ENCODE measurements at regions not wholly inside any gene's neighbourhood (a gene's known extent, or its start where the extent isn't known, plus 50 kb on each side); places are given as distances from the start of the nearest gene placed in this dataset.

DNA sequence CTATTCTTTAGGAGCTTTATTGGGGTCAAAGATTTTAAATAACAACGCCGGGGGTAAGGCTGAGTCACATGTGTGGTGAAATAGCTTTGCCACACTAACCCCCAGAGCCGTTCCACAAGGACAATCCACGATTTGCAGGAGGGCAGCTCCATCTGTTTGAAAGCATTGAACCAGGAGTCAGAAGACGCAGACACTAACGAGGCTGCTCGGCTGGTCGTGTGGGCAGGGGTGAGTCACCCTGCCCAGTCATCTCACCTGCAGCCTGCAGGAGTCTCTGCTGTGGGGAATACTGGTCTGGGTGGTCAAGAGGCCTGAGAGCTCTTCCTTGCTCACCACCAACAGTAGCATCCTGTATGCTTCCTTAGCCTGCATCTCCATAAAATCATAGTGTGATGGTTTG lies 149.2 kb upstream of the NCK2 start:
- DNase-seq: no peak

DNA sequence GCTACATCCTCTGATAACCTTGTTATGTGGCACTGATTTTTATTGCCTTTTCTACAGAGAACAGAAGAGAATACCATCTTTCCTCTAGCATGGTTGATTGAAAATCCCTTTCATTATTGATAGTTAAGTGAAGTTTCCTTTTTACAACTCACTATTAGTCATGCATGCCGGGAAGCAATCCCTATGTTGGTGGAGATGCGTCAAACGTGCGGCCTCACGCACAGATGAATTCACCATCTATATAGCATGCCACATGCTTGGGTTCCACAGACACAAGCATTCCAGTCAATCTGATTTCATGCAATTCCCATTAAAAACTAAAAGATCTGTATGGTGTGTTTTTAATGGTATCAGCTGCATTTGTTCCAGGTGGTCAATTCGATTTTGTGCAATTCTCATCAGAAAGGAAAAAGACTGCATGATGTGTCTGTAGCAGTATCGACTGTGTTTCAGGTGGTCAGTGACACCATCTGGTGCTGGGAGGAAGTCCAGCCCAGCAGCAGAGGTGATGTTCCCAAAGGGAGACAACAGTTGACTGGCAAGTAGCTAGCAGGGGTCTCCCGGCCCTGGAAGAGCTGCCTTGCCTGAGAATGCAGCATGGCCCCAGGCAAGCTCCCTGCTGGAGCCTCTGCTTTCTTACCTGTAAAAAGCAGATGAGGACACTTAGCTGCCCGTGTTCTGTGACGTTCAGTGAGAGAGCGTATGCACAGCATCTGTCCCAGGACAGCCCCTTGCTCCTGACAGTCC lies 151.3 kb upstream of the NCK2 start:
- DNase-seq: no peak

DNA sequence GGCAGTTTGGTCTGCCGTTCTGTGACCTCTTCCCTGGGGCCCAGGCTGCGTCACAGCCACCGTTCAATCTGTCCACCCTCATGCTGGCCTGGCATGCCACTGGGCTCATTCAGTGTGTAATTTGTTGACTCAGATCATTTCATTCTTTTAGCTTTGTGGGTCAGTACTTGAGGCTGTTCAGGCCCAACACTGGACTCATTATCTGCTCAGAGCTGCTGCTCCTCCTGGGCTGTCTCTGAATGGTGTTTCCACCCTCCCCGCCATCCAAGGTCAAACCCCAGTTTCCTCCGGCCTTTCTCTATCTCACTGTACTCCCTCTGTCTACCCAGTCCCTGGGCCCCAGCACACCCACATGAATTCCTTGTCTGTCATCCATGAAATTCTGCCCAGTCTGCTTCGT lies 152.4 kb upstream of the NCK2 start:
- DNase-seq: no peak

- no peak for DNase-seq
Observed at GRCh38 chr2:105590780-105591660, 153.7 kb upstream of the NCK2 start.

- no peak for DNase-seq
Observed at GRCh38 chr2:105588581-105588980, 156.1 kb upstream of the NCK2 start.

GRCh38 chr2:105587637-105588036 lies 157.1 kb upstream of the NCK2 start:
- no peak for DNase-seq

DNA sequence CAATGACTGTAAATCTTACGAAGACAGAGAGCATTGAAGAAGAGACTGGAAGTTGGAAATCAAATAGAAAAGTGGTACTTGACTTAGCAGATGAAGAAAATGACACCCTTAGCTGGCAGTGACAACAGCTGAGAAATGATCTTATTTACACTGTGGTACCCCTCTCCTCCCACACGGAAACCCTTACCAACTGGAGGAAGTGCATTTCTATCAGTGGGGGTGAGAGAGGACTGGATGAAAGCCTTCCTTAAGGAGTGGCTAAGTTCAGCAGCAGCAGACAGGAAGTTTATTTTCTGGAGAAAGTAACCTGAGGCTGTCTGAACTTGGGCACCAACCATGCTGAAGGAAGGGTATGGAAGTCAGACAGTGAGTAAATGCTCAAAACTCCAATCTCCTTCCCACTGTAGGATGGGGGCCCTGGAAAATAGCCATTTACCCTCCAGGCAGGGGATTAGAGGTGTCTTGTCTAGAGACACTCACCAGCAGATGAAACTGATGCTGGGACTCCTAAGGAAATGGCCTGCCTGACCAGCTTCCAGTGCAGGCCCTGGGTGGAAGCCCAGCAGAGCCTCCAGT lies 160.2 kb upstream of the NCK2 start:
- no peak for DNase-seq

DNA sequence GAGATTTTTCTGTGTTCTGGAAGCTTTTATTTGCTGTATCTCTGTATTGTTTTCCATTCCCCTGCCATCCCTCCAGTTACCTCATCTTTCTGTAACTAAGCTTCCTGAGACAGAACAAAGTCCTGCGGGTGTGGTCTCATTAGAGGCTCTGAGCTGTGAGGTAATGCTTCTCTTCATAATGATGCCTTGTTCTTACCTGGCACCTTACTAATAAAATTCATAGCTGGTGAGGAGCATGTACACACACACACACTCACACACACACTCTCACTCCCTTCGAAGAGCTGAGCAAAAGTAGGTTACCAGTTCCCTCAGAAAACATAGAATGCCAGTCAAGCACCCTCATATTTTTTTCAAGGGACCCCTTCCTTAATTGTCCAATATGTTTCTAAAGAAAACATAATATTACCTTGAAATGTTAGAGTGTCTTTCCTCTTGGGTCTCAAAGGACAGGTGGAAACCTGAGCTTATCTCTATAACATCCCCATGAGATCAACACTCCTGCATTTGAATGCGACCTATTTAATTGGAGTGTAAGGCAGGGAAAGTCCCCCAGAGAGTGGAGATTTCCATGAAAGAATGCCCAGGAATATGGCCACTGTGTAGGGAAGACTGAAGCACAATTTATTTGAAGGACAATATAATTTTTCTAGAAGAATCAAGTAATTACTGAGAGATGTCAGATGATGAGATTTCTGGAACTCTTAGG lies 161.6 kb upstream of the NCK2 start:
- no peak for DNase-seq

DNA sequence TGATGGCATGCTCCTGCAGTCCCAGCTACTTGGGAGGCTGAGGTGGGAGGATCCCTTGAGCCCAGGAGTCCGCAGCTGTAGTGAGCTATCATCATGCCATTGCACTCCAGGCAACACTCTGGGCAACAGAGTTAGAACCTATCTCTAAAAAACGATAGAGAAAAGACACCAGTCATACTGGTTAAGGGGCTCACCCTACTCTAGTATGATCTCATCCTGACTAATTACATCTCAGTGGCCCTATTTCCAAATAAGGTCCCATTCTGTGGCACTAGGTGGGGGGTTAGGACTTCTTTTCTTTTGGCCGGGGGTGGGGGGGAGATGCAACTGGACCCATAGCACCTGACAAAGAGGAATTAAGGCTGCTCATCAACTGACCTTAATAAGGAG lies 163.2 kb upstream of the NCK2 start:
- DNase-seq: no peak

DNA sequence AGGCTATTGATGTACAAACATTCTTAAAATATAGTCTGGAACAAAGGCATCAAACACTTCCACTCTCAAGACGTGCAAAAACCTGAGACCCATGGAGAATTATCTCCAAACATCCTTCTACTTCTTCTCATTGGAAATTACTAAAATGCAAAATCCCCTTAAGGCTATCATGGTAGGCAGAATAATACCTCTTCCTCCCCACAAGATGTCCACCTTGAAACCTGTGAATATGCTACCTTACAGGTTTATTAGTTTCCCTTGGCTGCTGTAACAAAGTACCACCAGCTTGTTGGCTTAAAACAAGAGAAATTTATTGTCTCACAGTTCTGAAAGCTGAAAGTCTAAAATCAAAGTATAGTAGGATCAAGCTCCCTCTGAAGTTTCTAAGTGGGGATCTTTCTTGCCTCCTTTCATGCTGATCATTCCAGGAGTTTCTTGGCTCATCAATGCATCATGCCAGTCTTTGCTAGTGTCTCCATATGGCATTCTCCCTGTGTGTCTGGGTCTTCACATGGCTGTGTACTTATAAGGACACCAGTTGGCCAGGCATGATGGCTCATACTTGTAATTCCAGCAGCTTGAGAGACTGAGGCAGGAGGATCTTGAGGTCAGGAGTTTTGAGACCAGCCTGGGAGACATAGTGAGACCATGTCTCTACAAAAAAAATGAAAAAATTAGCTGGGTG lies 163.7 kb upstream of the NCK2 start:
- no peak for DNase-seq

DNA sequence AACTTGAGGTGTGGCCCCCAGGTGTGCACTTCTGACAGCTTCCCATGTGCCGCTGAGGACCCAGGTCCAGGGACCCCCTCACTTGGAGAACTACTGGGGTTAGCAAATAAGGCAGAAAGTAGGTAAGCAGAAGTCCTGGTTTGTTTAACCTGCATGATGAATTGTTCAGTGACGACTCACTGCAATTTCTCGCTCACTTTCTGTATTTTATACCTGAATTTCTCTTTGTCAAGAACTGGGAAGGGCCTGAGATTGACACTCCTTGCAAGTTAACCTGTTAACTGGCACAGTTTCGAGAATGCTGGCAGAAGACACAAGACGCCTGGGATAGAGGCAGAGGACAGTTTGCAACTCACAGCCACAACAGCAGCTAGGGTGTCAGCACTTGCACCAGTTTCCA lies 164.5 kb upstream of the NCK2 start:
- DNase-seq: no peak

- DNase-seq: no peak
Observed at GRCh38 chr2:105578166-105578565, 166.5 kb upstream of the NCK2 start.

DNA sequence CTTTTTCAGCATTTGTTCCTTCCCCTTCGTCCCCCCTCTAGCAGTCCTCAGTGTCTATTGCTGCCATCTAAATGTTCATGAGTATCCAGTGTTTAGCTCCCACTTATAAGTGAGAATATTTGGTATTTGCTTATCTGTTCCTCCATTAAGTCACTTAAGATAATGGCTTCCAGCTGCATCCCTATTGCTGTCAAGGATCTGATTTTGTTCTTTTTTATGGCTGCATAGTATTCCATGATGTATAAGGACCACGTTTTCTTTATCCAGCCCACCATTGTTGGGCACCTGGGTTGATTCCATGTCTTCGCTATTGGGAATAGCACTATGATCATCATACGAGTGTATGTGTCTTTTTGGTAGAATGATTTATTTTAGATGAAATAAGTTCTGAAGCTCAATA lies 166.9 kb upstream of the NCK2 start:
- DNase-seq: no peak

GRCh38 chr2:105576440-105577241 lies 168.1 kb upstream of the NCK2 start:
- DNase-seq: no peak

GRCh38 chr2:105576050-105576439 lies 168.7 kb upstream of the NCK2 start:
- no peak for DNase-seq

DNA sequence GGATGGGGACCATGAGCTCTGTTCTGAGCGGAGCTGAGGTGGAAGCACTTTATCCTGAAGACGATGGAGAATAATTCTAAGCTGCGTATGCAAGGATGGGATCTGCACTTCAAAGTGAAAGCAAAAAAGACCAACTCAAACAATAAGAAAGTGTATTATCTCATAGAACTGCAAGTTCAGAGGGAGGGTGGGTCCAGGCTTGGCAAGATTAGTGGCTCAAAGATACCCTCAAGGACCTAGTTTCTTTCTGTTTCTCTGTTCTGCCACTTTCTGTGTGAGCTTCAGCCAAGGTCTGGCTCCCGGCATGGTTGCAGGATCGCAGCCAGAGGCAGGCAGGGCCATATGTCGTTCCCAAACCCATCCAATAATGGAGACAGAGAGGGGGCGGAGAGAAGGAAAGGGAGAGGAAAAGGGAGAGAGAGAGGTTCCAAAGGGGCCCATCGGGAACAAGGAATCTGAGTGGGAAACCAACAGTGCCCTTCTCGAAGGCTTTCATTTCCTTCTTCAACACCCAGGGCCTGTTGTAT lies 169.2 kb upstream of the NCK2 start:
- no peak for DNase-seq

- no peak for DNase-seq
Observed at GRCh38 chr2:105574796-105575344, 169.8 kb upstream of the NCK2 start.

DNA sequence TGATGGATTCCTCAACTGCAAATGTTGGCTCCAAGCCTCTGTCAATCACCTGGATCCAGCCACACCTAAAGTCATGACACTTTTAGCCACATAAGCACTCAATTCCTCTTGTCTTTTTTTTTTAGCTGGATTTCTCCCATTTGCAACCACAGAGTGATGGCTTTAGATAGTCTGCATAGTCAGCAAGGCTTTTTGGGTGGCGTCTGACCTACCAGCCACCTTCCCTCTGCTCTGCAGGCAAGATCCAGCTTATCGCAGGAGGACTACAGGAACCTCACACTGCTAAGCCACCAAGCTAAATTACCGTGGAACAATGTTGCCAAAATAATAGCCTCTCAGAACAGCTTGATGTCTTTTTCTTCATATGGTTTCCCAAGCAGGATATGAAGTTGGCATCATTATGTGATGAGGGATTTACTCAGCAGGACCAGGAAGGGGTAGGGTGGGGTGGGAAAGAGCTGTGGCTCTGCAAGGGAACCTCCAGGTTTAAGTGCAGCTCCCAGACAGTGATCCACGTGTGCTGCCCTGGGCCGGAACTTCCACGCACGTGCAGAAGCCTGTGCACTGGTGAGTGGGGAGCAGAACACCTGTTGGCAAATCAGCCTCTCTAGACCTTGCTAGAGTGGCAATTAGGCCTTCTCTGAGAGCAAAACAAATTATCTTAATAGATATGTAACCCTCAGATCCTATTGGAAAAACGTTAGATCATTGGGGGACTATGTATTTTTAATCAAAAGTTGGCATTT lies 170.6 kb upstream of the NCK2 start:
- DNase-seq: no peak

GRCh38 chr2:105573490-105573889 lies 171.2 kb upstream of the NCK2 start:
- DNase-seq: no peak
